PC-3 (cell line): ENCODE measurements at regions not wholly inside any gene's neighbourhood (a gene's known extent, or its start where the extent isn't known, plus 50 kb on each side); places are given as distances from the start of the nearest gene placed in this dataset.

Source experiments
- ATAC-seq: fragments of 200-7000 bp; cut with Tn5 transposase; 2 replicates; pipeline ENCODE4 v1.9.1; 2020; ENCODE audit warnings: mild to moderate bottlenecking, moderate library complexity
- BruUV-seq: library from RNA; stranded (reverse); fragments of 400-500 nt; replicated peaks from 2 replicates; lab custom pipeline; 2021; lab: Mats Ljungman, UMichigan
- CTCF ChIA-PET: fragments of 300-600 bp; sonication (Branson Sonifier 250); formaldehyde crosslinking; loops from one replicate; lab custom pipeline; 2022; ENCODE audit warnings: antibody characterized with exemption; lab: Charles Lee
- POLR2A ChIA-PET: fragments of 300-600 bp; sonication (Branson Sonifier 250); formaldehyde crosslinking; loops from one replicate; lab custom pipeline; 2022; ENCODE audit warnings: antibody characterized with exemption; ENCODE audit not compliant: unreplicated experiment; lab: Charles Lee
- DNase-seq: peaks from one replicate; pipeline ENCODE4 v3.0.0-alpha.2; 2015
- H2AFZ ChIP-seq: fragments of 300-600 bp; sonication (generic); 2 replicates; pipeline ENCODE4 v1.6.0; 2016; ENCODE audit warnings: antibody characterized with exemption, low read length
- H3F3A ChIP-seq: fragments of 300-600 bp; sonication (generic); one replicate; pipeline ENCODE4 v1.6.0; 2017; ENCODE audit warnings: antibody characterized with exemption, low read length, control low read depth, mild to moderate bottlenecking; ENCODE audit not compliant: unreplicated experiment
- H3K27ac ChIP-seq: fragments of 300-600 bp; sonication (generic); 2 replicates; pipeline ENCODE4 v1.5.1; 2016; ENCODE audit warnings: mild to moderate bottlenecking, low read length
- H3K27me3 ChIP-seq: fragments of 300-600 bp; sonication (generic); 2 replicates; pipeline ENCODE4 v1.6.1; 2016; ENCODE audit warnings: low read length, mixed read lengths
- H3K36me3 ChIP-seq: fragments of 300-600 bp; sonication (generic); 2 replicates; pipeline ENCODE4 v1.6.1; 2016; ENCODE audit warnings: low read depth, mixed run types, low read length, mixed read lengths
- H3K4me1 ChIP-seq: fragments of 300-600 bp; sonication (generic); 2 replicates; pipeline ENCODE4 v1.5.1; 2016; ENCODE audit warnings: low read length; ENCODE audit not compliant: insufficient read depth
- H3K4me2 ChIP-seq: fragments of 300-600 bp; sonication (generic); 2 replicates; pipeline ENCODE4 v1.6.0; 2016; ENCODE audit warnings: low read length
- H3K4me3 ChIP-seq: fragments of 300-600 bp; sonication (generic); 2 replicates; pipeline ENCODE4 v1.5.1; 2016; ENCODE audit warnings: mild to moderate bottlenecking, low read length, mixed read lengths
- H3K79me2 ChIP-seq: fragments of 300-600 bp; sonication (generic); 2 replicates; pipeline ENCODE4 v1.6.1; 2017; ENCODE audit warnings: low read length, mixed read lengths
- H3K9ac ChIP-seq: fragments of 300-600 bp; sonication (generic); 2 replicates; pipeline ENCODE4 v1.6.0; 2016; ENCODE audit warnings: mild to moderate bottlenecking, low read length
- H3K9me2 ChIP-seq: fragments of 300-600 bp; sonication (generic); replicated peaks from 2 replicates; pipeline ENCODE4 v1.6.1; 2016; ENCODE audit warnings: mixed run types, low read length, mixed read lengths
- H3K9me3 ChIP-seq: fragments of 300-600 bp; sonication (generic); 2 replicates; pipeline ENCODE4 v1.6.1; 2016; ENCODE audit warnings: low read length, mixed read lengths
- H4K20me1 ChIP-seq: fragments of 300-600 bp; sonication (generic); 2 replicates; pipeline ENCODE4 v1.6.1; 2016; ENCODE audit warnings: low read length, mixed read lengths
- EZH2 ChIP-seq: fragments of 300-600 bp; sonication (generic); IDR thresholded peaks from one replicate; pipeline ENCODE4 v1.6.1; 2017; ENCODE audit warnings: antibody characterized with exemption, mild to moderate bottlenecking, low read length; ENCODE audit not compliant: unreplicated experiment
- EZH2phosphoT487 ChIP-seq: fragments of 300-600 bp; sonication (generic); IDR thresholded peaks from 2 replicates; pipeline ENCODE4 v1.6.1; 2018; ENCODE audit warnings: mild to moderate bottlenecking, antibody characterized with exemption, low read length, borderline replicate concordance
- intact Hi-C: fragments of 100-400 bp; cut with micrococcal nuclease; formaldehyde crosslinking; loops from 2 replicates; pipeline ENCODE4 v1.9.0; 2023
- TF ChIP-seq, protein P1 (sequence below): fragments of 300-600 bp; sonication (generic); conservative IDR thresholded peaks from 2 replicates; pipeline ENCODE4 v1.5.1; 2017; ENCODE audit warnings: antibody characterized with exemption, low read depth, mild to moderate bottlenecking, low read length

DNA sequence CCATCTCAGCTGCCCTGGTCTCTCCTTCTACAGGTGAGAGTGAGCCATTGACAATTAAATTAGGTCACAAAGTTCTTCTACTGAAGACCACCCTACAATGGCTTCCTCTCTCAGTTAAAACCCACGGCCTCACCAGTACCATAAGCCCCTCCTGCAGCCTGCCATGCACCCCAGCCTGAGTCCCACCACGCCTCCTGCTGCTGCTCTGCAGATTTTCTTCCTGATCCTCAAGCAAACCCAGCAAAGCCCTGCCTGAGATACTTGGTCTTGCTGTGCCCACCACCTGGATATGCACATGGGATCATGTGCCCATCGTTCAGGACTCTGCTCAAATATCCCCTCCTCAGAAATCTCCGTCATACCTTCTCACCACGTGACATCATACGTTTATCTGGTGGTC, 696.6 kb downstream of the RNF144A start:
- no peaks in the 10 kb centered on the region for H3K36me3 ChIP-seq
- no TSS peak for BruUV-seq
- no peak overlapping the region for H3K4me3 ChIP-seq
- POLR2A ChIA-PET: no interaction called here
- H2AFZ ChIP-seq: no peak overlapping the region
- intact Hi-C loops: no loop called here
- H3K9ac ChIP-seq: no peak overlapping the region
- H3K9me3 ChIP-seq: no peaks in the 10 kb centered on the region
- DNase-seq: no peak
- H3F3A ChIP-seq: no peaks in the 10 kb centered on the region
- no peaks in the 10 kb centered on the region for H3K27me3 ChIP-seq
- H3K4me1 ChIP-seq: peaks cover 6% of the 10 kb centered on the region
- H3K79me2 ChIP-seq: no peaks in the 10 kb centered on the region
- H3K9me2 ChIP-seq: no peaks in the 10 kb centered on the region
- H4K20me1 ChIP-seq: no peaks in the 10 kb centered on the region
- no peak overlapping the region for H3K4me2 ChIP-seq
- TF ChIP-seq, protein P1, sequence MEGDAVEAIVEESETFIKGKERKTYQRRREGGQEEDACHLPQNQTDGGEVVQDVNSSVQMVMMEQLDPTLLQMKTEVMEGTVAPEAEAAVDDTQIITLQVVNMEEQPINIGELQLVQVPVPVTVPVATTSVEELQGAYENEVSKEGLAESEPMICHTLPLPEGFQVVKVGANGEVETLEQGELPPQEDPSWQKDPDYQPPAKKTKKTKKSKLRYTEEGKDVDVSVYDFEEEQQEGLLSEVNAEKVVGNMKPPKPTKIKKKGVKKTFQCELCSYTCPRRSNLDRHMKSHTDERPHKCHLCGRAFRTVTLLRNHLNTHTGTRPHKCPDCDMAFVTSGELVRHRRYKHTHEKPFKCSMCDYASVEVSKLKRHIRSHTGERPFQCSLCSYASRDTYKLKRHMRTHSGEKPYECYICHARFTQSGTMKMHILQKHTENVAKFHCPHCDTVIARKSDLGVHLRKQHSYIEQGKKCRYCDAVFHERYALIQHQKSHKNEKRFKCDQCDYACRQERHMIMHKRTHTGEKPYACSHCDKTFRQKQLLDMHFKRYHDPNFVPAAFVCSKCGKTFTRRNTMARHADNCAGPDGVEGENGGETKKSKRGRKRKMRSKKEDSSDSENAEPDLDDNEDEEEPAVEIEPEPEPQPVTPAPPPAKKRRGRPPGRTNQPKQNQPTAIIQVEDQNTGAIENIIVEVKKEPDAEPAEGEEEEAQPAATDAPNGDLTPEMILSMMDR: no peak
- TF ChIP-seq EZH2phosphoT487: no peak
- TF ChIP-seq EZH2: no peak
- no peak overlapping the region for H3K27ac ChIP-seq
- no peak for ATAC-seq
- CTCF ChIA-PET: no interaction called here

DNA sequence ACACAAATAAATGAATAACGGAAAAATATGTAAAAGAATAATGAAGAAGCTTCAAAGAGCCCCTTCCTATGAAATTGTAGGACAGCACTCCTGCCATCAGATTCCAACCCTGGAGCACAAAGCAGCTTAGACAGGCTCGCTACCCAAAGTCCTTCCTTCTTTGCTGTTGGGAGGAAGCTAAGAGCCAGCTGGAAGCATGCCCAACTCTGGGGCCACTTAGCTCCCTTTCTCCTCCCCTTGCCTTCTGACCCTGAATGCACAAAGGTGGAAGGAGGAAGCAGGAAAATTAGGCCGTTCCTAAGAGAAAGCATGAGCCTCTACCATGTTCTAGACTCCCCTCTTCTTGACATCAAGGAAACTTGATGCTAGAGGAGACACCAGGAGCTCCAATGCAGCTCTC, 700.8 kb downstream of the RNF144A start:
- ChIA-PET CTCF (no interaction called here), POLR2A (no interaction called here)
- Histone ChIP-seq H4K20me1 (no peaks in the 10 kb centered on the region), H3K27me3 (no peaks in the 10 kb centered on the region), H3K4me2 (no peak overlapping the region), H3K4me3 (no peak overlapping the region), H2AFZ (no peak overlapping the region), H3K4me1 (peaks cover 30% of the 10 kb centered on the region), H3K79me2 (no peaks in the 10 kb centered on the region), H3K27ac (no peak overlapping the region), H3K9ac (no peak overlapping the region), H3K36me3 (no peaks in the 10 kb centered on the region), H3F3A (no peaks in the 10 kb centered on the region), H3K9me3 (no peaks in the 10 kb centered on the region), H3K9me2 (no peaks in the 10 kb centered on the region)
- no TSS peak for BruUV-seq
- DNase-seq (no peak), ATAC-seq (no peak)
- TF ChIP-seq EZH2 (no peak), EZH2phosphoT487 (no peak)
- TF ChIP-seq, protein P1: no peak
- intact Hi-C loops: no loop called here

DNA sequence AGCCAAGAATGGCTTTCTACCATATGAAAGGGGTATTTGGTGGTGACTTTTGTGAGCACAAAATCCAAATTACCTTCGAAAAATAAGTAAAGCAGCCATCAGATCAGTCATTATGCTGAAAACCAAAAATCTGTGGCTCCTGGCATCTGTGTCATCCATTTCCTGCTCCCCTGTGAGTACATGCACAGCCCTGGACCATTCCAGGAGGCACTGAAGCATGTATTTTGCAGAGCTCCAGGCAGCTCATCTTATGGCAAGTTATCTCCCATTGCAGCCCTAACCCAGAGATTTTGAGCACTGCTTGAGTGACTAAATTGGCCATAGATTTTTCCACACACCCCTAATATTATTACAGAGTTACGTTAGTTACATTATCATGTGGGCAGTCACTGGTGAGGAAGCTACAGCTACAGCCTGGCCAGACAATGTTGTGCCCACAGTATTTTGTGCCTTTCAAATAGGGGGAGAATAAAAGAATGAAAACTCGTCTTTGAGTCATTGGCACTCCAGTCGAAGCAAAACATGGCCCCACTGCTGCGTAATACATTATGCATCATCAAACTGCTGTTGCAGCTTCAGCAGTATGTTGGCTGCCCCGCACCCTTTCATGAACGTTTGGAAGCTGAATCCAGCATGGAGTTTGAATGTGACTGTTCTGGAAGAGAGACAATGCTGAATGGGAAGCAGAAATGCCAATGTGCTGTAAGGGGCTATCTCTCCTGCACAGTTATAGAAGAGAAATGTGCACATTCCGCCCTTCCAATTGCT, 702.2 kb downstream of the RNF144A start:
- Histone ChIP-seq H3K9ac (no peak overlapping the region), H3K4me3 (no peak overlapping the region), H4K20me1 (no peaks in the 10 kb centered on the region), H3K27me3 (no peaks in the 10 kb centered on the region), H3K9me2 (no peaks in the 10 kb centered on the region), H3K79me2 (no peaks in the 10 kb centered on the region), H3K9me3 (no peaks in the 10 kb centered on the region), H3K27ac (peak overlapping the region; percentile 6), H2AFZ (no peak overlapping the region), H3K36me3 (no peaks in the 10 kb centered on the region), H3K4me1 (peaks cover 24% of the 10 kb centered on the region), H3F3A (no peaks in the 10 kb centered on the region), H3K4me2 (no peak overlapping the region)
- intact Hi-C loops: no loop called here
- BruUV-seq: no TSS peak
- ChIA-PET POLR2A (no interaction called here), CTCF (no interaction called here)
- TF ChIP-seq EZH2 (no peak), EZH2phosphoT487 (no peak)
- TF ChIP-seq, protein P1: no peak
- no peak for ATAC-seq
- no peak for DNase-seq
